ENCODE measurements at regions not wholly inside any gene's neighbourhood (a gene's known extent, or its start where the extent isn't known, plus 50 kb on each side); places are given as distances from the start of the nearest gene placed in this dataset.

DNA sequence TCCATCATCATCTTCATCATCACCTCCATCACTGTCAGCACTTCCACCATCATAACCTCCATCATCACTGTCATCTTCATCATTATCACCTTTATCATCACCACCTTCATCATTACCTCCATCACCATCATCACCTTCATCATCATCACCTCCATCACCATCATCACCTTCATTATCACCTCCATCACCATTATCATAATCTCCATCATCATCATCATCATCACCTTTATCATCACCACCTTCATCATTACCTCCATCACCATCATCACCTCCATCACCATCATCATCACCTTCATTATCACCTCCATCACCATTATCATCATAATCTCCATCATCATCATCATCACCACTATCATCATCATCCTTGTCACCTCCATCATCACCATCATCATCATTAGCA is 309.7 kb downstream of the HAPSTR1 start:
- no peaks in the 10 kb centered on the region for H3K36me3 ChIP-seq (replicated peaks; ENCODE audit: insufficient read depth, low read length)
- no peaks in the 10 kb centered on the region for H3F3A ChIP-seq (ENCODE audit: insufficient read depth, low read length)
- no peak for TF ChIP-seq CTCF (IDR thresholded peaks at IDR 0.05; ENCODE audit: low read length)
- no peak for TF ChIP-seq EZH2 (optimal IDR thresholded peaks at IDR 0.05; ENCODE audit: low read depth, low read length)
- no peak for TF ChIP-seq EZH2phosphoT487 (IDR thresholded peaks at IDR 0.05; ENCODE audit: low read length)
- H3K27me3 ChIP-seq (replicated peaks; ENCODE audit: insufficient read depth, low read length) = no peaks in the 10 kb centered on the region
- H2AFZ ChIP-seq (ENCODE audit: low read length) = no peak overlapping the region
- H3K9me3 ChIP-seq (replicated peaks; ENCODE audit: insufficient read depth, low read length) = no peaks in the 10 kb centered on the region
- H3K79me2 ChIP-seq (ENCODE audit: low read length) = no peaks in the 10 kb centered on the region
- no peak overlapping the region for H3K4me2 ChIP-seq (ENCODE audit: low read depth, low read length)
- no peaks in the 10 kb centered on the region for H3K4me1 ChIP-seq (ENCODE audit: low read length)
- H4K20me1 ChIP-seq (ENCODE audit: insufficient read depth, low read length) = no peaks in the 10 kb centered on the region
- H3K9ac ChIP-seq (ENCODE audit: low read length) = no peak overlapping the region
- no peak for DNase-seq
- no peak overlapping the region for H3K4me3 ChIP-seq (ENCODE audit: low read length)
- H3K27ac ChIP-seq (ENCODE audit: low read length) = no peak overlapping the region
- no peaks in the 10 kb centered on the region for H3K9me2 ChIP-seq (replicated peaks; ENCODE audit: insufficient read depth, low read length)

GRCh38 chr16:9402293-9402860 is 310.9 kb downstream of the HAPSTR1 start:
- Histone ChIP-seq H3K9ac (ENCODE audit: low read length) (no peak overlapping the region), H3K4me2 (ENCODE audit: low read depth, low read length) (no peak overlapping the region), H4K20me1 (ENCODE audit: insufficient read depth, low read length) (no peaks in the 10 kb centered on the region), H3K9me3 (replicated peaks; ENCODE audit: insufficient read depth, low read length) (no peaks in the 10 kb centered on the region), H3K9me2 (replicated peaks; ENCODE audit: insufficient read depth, low read length) (no peaks in the 10 kb centered on the region), H2AFZ (ENCODE audit: low read length) (no peak overlapping the region), H3K4me3 (ENCODE audit: low read length) (no peak overlapping the region), H3K4me1 (ENCODE audit: low read length) (no peaks in the 10 kb centered on the region), H3K79me2 (ENCODE audit: low read length) (no peaks in the 10 kb centered on the region), H3F3A (ENCODE audit: insufficient read depth, low read length) (no peaks in the 10 kb centered on the region), H3K27me3 (replicated peaks; ENCODE audit: insufficient read depth, low read length) (no peaks in the 10 kb centered on the region), H3K36me3 (replicated peaks; ENCODE audit: insufficient read depth, low read length) (no peaks in the 10 kb centered on the region), H3K27ac (ENCODE audit: low read length) (no peak overlapping the region)
- DNase-seq = no peak
- TF ChIP-seq EZH2 (optimal IDR thresholded peaks at IDR 0.05; ENCODE audit: low read depth, low read length) = no peak
- TF ChIP-seq CTCF (IDR thresholded peaks at IDR 0.05; ENCODE audit: low read length) = no peak
- no peak for TF ChIP-seq EZH2phosphoT487 (IDR thresholded peaks at IDR 0.05; ENCODE audit: low read length)

DNA sequence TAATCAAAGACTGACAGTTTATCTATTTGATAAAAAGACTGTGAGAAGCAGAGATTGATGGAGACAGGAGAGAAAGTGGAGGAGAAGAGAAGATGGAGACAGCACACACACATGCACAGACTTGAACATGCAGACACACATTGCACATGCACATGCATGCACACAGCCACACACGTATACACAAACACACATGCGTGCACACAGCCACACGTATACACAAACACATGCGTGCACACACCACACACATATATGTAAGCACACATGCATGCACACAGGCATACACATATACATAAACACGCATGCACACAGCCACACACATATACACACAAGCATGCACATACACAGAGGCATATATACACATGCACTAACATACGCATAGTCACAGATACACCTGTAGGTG is 313.4 kb downstream of the HAPSTR1 start:
- no peaks in the 10 kb centered on the region for H4K20me1 ChIP-seq (ENCODE audit: insufficient read depth, low read length)
- no peak overlapping the region for H3K27ac ChIP-seq (ENCODE audit: low read length)
- H3K4me1 ChIP-seq (ENCODE audit: low read length) = no peaks in the 10 kb centered on the region
- no peak overlapping the region for H2AFZ ChIP-seq (ENCODE audit: low read length)
- no peak overlapping the region for H3K4me2 ChIP-seq (ENCODE audit: low read depth, low read length)
- H3K27me3 ChIP-seq (replicated peaks; ENCODE audit: insufficient read depth, low read length) = no peaks in the 10 kb centered on the region
- no peak overlapping the region for H3K4me3 ChIP-seq (ENCODE audit: low read length)
- H3K36me3 ChIP-seq (replicated peaks; ENCODE audit: insufficient read depth, low read length) = no peaks in the 10 kb centered on the region
- H3K79me2 ChIP-seq (ENCODE audit: low read length) = no peaks in the 10 kb centered on the region
- H3F3A ChIP-seq (ENCODE audit: insufficient read depth, low read length) = no peaks in the 10 kb centered on the region
- H3K9me3 ChIP-seq (replicated peaks; ENCODE audit: insufficient read depth, low read length) = no peaks in the 10 kb centered on the region
- TF ChIP-seq EZH2phosphoT487 (IDR thresholded peaks at IDR 0.05; ENCODE audit: low read length) (no peak), EZH2 (optimal IDR thresholded peaks at IDR 0.05; ENCODE audit: low read depth, low read length) (no peak), CTCF (IDR thresholded peaks at IDR 0.05; ENCODE audit: low read length) (no peak)
- no peaks in the 10 kb centered on the region for H3K9me2 ChIP-seq (replicated peaks; ENCODE audit: insufficient read depth, low read length)
- DNase-seq = no peak
- no peak overlapping the region for H3K9ac ChIP-seq (ENCODE audit: low read length)
